ENCODE measurements at regions not wholly inside any gene's neighbourhood (a gene's known extent, or its start where the extent isn't known, plus 50 kb on each side); places are given as distances from the start of the nearest gene placed in this dataset.

DNA sequence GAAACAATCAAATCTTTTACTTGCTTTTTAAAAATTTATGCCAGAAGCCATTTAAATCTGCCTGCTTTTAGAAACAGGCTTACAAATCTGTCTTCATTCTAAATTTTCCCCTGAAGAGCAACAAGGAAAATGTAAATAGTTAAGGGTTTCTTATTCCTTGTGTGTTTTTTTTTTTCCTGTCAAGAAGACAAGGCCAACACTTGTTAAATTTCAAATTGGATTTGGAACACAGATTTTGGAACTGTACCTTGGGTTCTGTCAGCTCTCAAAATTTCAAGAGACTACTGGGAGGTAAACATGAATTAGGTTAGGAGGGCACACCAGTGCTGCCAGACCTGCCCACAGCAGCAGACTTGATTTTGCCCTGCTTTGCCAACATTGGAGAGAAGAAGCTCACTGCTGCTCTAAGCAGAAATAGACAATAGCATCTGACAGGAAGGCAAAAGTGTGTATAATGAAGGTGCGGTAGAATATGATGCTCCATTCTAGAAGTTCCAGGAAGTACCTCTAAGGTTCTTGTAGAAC, 121.7 kb downstream of the NHLRC3 start:
- no peak for DNase-seq

DNA sequence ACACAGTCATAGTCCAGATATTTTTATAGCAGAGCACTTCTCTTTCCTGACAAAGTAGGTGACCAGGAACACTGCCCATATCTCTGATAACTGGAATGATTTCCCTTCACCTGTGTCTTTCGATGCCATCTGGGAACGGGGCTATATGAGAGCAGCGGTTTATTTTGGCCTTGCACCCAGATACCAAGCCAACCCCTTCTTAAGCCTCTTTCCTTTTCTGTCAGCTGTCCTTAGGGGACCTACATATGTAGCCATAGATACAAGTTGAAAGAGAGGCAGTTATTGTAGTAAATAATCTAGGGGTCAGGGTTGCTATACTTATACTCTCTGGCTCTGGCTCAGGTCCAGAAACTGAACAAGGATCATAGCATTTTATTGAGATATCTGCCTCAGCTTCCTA, 128.8 kb downstream of the NHLRC3 start:
- DNase-seq, result no peak

DNA sequence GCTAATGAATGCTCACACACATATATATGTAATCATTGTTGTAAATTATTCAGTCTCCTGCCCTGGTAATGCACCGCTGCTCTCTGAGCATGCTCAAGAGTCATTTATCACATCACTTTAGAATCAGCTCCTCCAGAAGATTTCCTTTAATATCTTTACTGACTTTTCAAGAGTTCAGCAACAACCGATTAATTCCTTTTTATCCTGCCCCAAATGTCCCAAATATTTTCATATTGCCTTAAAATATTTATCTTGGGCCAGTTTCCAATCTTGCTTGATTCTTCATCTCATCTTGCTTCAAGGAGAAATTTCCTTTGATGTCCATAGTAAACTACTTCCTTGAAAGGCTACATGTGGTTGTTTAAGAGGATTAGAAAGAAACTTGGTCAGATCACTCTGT, 132.5 kb downstream of the NHLRC3 start:
- DNase-seq, result no peak

DNA sequence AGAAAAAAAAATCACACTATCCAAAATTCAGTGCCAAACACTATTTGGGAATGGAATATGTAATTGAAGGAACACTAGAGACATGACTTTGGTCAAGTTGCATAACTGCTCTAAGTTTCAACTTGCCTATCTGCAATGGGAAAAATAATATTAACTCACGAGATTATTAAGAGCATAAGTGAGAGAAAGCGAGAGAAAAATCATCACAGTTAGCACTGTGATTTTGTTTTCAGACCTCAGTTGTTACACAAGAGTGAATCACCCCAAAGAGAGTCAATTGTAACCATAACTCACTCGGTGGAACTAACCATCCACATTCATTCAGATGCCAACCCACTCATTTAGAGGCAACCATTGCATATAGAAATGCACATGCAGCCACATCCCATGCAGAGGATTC, 147.1 kb downstream of the NHLRC3 start:
- DNase-seq, result no peak

DNA sequence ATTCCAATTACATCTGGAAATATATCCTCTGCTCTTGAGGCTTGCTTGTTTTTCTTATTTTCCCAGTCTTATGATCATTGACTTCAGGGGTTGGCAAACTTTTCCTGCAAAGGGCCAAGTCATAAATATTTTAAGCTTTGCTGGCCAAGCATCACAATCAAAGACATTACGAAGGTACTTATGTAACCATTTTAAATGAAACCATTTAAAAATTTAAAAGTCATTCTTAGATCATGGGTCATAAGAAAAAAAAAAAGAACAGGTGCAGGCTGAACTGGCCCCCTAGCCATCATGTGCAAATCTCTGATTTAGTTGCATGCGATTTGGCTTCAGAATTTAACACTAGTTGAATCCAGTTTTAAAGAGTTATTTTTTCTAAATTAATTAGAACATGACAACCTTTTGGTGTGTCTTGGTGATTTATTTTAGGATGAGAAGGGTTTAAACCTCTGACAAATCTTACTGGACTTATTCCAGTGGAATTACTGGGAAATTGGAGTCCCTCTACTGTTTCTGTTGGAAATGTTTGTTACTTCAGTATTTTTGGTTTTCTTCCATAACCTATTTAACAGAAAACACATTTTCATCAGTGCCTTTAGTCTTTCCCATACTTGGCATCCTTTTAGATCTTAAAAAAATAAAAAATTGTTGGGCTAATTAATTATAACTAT, 148.1 kb downstream of the NHLRC3 start:
- DNase-seq, result no peak

DNA sequence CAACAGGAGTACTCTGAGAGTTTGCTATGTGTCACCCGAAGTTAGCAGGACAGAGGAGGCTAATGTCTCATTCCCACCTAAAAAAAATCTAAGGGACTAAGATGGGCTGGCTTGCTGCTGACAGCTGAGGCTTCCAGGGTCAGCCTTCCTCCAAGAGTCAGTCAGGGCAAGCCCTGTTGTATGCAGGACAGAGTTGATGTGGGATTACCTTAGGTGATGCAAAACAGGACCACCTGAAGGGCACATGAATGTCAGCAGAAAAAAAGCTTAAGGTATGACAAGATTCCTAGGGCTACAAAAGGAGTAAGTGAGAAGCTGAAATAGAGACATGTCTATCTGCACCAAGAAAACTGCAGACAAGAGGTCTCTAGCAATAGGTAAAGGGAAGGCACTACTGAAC, 151.5 kb downstream of the NHLRC3 start:
- no peak for DNase-seq

DNA sequence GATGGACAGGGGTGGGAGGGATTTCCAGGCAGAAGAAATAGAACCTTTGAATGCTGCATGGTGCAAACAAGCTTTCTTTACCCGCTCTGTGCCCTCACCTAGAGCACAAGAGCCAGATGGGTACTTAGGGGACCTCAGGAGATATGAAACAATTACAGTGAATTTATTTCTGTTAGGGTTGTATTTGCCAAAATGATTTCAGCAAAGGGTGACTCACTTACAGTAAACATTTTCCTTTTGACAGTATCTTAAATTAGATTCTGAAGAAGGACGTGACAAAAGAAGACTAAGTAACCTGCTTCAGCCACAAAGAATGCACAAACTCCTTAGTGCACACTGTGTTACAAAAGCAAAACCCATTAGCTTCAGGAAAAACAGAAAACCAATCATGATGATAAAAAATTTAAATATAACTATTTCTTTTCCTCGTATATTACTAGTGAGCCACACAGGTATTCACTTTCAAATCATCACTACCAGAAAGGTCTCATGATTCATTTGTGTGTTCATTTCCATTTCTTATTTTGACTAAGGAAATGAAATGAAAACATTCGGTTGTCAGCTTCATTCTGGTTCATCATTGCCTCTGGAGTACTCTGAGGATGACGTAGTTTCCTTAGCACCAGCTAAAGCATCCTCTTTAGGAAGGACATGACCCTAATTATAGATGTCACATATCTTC, 158.8 kb downstream of the NHLRC3 start:
- no peak for DNase-seq

DNA sequence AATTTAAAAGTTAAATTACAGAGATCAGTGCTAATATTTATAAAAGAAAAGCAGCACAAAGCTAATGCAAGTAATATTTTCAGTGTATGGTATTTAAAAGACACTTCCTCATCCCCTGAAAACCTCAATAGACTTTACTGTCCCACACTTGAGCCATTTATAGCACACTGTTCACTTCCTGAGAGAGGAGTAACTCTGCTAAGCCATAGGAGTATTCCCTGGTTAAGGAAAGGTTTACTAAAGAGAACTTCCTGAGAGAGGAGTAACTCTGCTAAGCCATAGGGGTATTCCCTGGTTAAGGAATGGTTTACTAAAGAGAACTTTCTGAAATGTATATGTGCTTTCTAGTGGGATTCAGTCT, 159.4 kb downstream of the NHLRC3 start:
- DNase-seq, result no peak

DNA sequence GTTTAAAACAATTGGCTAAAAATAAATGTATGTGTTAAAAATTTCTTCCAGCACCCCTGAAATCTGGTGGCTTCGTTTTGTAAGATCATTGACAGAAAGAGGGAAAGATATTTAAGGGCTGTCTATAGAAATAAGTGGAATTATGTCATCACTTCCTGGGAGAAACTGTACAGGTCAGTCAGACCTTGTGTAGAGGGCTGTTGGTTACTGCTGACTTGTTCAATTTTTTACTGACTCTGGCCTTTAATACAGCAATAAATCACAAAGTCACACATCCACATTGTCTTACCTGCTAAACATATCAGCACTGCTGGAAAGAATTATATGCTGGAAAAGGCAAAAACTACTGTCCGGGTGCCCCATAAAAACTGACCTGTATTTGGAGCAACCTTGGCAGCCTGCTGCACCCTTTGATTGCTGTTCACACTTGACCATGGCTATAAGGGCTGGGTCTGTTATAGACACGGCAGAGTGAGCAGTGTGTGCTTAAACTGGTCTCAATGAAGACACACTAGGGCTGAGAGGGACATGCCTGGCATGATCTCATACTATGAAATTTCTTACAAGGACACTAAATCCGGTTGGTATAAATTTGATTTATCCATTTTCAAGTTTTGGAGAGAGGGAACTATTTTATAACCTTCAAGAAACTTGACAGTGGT, 162.1 kb downstream of the NHLRC3 start:
- no peak for DNase-seq

DNA sequence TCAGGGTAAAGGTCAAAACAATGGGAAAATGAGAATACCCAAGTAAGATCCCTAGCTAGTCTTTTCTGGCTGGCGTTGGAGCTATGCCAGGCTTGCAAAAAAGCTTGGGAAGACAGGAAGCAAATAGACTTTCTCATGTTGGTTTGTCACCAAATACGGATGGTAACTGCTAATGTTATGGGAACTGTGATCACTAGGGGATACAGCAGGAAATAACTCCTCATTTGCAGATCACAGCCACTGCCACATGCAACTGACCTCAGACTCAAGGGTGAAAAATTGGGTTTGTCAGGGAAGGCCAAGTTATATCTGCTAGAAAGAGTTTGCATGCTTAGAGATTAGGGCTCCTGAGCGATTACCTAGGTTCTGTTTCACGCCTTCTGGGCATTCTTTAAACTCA, 162.9 kb downstream of the NHLRC3 start:
- peak; percentile 20 for DNase-seq

DNA sequence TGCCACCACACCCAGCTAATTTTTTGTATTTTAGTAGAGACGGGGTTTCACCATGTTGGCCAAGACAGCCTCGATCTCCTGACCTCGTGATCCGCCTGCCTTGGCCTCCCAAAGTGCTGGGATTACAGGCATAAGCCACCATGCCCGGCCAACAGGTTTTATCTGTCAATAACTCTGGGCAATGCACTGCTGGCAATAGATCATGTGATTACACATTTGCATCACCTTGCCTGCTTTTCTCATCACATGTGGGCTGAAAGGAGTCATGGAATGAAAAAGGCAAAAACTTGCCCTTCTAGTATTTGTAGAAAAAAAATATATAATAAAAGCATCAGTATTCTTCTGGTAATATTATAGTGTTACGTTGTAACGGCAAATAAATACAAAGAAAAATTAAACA, 164.5 kb downstream of the NHLRC3 start:
- DNase-seq, result no peak

DNA sequence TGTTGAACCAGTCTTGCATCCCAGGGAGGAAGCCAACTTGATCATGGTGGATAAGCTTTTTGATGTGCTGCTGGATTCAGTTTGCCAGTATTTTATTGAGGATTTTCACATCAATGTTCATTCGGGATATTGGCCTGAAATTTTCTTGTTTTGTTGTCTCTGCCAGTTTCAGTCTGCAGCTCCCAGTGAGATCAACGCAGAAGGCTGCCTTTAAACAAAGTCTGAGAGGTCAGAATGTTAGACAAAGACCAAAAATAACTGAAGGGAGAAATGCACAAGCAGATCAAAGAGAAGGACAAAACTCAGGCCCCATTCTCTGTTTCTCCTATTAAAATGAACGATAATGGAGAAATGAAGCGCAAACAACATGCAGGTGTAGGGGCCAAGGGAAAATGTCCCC, 170.4 kb downstream of the NHLRC3 start:
- no peak for DNase-seq

DNA sequence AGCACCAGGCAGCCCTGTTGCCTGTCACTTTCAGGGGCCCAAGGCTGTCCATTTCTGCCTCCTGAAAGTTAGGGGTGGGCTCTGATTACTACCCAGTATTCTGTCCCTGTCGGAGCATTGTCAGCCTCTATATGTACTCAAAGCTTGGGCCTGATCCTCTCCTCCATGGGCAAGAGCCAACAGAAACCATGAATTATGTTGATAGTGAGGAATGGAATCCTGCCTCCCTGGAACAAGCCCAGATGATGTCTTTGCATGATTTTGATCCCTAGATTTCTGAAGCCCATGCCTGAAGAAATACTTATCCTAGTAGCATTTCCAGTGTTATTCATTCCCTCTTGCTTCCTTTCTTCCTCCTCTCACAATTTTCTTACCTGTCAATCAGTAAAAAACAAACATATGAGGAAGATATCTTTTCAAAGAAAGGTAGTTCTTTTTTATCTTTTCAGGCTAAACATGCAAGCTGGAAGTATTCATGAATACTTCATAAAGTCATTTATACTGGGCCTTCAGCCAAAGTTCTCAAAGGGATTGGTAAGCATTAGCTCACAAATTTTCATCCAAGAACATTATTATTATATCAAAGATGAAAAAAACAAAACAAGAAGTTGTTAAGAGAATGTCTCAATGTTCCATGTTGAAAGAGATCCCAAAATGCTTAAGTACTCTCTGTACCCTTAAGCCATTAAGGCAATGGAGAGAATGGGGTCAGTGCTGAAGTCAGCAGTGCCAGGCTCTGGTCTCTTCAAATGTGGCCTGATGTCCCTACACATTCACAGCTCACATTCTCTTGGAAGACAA, 171.7 kb downstream of the NHLRC3 start:
- DNase-seq, result peak; percentile 68

DNA sequence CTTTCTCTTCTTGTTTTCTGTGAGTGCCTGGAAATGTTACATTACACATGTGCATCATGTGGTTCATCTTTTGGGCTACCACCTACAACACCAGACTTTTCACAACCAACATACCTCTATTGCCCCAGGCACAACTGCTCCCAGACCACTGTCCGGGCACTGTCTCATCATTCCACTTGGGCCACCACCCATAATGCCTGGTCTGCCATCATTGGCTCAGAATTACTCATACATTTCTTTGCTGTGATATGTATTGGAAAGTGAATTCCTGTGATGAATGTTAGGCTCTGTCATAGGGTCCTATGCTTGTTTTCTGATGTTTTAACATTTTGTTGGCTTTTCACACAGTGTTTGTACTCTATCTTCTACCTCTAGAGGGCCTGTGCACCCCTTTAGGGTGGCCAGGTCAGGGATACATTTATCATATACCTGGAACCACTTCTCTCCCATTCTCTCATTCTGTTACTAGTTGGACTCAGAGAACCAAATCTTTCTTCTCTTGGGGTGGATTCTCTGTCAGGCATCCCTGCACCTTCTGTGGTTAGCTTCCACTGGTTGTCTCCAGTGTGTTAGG, 172.8 kb downstream of the NHLRC3 start:
- DNase-seq, result peak; percentile 66

DNA sequence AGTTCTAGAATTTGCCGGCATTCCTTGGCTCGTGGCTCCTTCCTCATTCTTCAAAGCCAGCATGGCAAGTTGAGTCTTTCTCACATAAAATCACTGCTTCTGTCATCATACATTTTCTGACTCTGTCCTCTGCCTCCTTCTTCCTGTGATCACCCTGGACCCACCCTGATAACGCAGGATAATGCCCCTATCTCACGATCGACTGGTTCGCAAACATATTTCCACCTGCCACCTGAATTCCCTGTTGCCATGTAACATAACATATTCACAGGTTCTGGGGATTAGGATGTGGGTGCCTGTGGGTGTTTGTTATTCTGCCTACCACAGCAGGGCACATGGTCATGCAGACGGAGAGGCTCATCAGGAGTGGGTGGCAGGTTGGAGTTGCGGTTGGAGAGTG, 177.7 kb downstream of the NHLRC3 start:
- no peak for DNase-seq

DNA sequence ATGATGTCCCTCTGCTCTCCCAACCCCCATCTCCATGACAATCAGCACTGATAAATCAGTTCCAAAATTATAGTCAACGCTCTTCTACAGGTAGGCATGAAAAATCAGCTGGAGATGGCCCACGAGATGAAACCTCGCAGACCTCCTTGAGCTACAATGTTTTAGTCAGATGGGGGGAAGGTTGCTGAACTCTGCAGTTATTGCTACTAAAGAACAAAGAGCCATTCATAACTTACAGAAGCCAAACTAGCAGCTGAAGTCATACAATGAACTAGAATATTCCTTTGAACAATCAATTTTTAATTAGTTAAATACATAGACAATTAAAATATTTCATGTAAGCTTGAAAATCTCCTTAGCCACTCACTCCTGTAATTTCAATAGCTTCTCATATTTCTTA, 179.2 kb downstream of the NHLRC3 start:
- no peak for DNase-seq

DNA sequence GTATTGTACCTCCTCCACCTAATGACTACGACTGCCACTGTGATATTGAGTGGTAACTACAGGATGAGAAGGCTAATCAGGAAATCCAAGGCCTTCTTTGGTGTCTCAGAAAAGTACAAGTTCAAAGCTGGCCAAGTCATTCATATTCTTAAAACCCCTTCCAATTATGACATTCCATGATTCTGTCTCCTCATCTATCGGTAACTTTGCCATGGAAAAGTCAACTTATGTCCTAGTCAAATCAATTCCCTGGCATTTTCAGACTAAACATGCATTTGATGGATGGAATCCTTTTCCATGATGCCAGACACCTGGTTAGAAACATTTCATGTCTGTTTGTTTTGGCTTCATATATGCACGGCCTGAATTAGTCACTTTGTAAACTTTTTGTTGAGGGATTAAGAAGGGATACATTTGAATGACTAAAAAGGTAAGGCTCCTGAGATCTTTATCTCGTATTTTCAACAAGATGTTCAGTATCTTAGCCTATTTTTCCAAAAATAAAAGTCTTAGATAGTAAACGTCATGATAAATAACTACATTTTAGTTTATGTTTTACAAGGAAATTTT, 186.5 kb downstream of the NHLRC3 start:
- DNase-seq, result no peak

DNA sequence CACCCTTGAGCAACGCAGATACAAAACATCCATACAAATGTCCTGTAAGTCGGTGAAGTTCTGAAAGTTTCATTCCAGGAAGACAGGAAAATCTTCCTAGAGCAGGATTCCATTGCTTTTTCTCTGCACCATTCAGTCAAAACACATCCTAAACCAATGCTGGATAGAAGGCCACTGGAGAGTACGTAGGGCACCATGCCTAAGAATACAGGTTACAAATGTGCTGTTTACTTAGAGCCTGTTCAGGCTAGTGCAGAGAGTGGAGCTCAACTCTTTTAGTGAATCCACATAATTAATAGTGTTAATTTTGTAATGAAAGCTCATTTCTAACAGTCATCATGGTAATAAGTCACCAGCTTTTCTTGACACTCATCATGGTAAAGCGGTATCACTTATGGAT, 187.6 kb downstream of the NHLRC3 start:
- DNase-seq, result no peak

DNA sequence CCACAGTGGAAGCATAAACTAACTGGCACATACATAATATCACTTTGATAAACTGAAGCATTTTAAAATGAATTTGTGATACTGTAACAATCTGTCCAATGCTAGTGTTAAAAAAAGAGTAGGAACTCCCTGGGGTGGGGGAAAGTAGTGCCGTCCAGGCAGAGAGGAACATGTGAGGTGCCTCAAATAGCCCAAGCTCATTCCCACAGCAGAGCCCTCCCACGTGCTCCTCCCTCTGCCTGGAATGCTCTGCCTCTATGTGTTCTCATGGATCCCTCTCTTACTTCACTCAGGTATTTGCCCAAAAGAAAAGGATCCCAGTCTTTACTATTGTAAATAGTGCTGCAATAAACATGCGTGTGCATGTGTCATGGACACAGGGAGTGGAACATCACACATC, 188.1 kb downstream of the NHLRC3 start:
- DNase-seq, result no peak

DNA sequence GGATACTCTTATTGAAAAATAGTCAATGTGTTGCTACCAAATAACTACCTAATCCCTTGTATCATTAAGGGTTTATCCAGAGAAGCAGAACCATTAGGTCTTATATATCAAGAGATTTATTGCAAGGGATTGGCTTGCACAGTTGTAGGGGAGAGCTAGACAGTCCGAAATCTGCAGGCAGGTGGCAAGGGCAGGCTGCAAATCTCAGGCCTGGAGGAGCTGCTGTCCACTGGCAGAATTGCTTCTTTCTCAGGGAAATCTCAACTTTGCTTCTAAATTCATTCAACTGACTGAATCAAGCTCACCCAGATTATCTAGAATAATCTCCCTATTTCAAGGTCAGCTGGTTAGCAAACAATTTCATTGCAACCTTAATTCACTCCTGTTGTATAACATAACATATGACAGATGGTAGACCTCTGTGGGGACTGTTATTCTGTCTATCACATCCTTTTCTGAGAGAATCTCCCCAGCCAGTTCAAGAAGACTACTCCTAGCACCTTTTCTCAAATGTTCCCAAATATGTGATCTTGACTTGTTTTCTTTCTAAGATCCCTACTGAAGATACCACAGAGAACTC, 194.2 kb downstream of the NHLRC3 start:
- no peak for DNase-seq

DNA sequence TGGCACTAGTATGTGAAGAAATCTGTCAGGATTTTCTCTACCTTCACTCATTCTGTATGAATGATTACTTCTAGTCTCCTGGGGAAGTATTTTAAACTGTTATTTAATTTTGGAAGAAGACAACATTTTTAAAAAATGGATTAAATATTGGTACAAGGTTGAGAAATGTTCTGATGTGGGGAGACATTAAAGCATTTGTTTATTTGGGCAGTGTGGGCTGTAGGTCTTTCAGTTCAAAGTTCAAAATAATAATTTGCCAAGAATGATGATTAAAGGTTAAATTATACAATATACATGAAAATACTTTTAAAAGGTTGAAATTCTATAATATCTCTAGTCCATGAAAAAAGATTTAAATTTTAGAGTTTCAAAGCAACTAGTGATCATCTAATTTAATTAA, 194.7 kb downstream of the NHLRC3 start:
- DNase-seq, result no peak

DNA sequence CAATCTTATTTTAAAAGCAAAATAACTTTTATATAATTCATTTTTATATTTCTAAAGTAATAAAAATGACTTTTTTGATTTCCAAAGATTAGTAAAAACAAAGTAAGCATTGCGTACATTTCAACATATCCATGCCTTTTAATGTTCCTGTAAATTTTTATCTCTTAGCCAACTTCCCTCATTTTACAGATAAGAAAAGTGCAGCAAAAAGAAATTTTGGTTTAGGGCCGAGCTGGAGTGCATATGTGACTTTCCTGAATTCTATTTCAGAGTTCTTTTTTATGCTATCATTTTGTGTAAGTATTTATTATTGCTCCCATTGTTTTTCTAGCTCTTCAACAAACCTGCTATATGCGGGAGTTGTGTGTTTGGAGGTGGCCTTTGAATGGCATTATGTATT, 195.3 kb downstream of the NHLRC3 start:
- no peak for DNase-seq

Data from fibroblast of skin of scalp (primary cell).